Inflammatory macrophage treated with lipopolysaccharide for 4 hours (primary cell): ENCODE measurements at regions not wholly inside any gene's neighbourhood (a gene's known extent, or its start where the extent isn't known, plus 50 kb on each side); places are given as distances from the start of the nearest gene placed in this dataset.
A peak's percentile ranks its signal among the peaks of the same experiment; 100 is the strongest.

ENCODE experiments used
- DNase-seq: peaks from one replicate; pipeline ENCODE4 v3.0.0-alpha.2; 2020

GRCh38 chr18:10009321-10010144 is 95.7 kb downstream of the VAPA start:
- no peak for DNase-seq

- no peak for DNase-seq
Measured at GRCh38 chr18:10010611-10011015, 96.8 kb downstream of the VAPA start.

GRCh38 chr18:10011061-10011460 is 97.2 kb downstream of the VAPA start:
- no peak for DNase-seq

- DNase-seq: no peak
Measured at GRCh38 chr18:10011751-10012150, 97.9 kb downstream of the VAPA start.

- no peak for DNase-seq
Measured at GRCh38 chr18:10012526-10012925, 98.7 kb downstream of the VAPA start.

GRCh38 chr18:10013621-10014543 is 100.1 kb downstream of the VAPA start:
- no peak for DNase-seq

- no peak for DNase-seq
Measured at GRCh38 chr18:10015288-10015701, 101.5 kb downstream of the VAPA start.

- peak; percentile 85 for DNase-seq
Measured at GRCh38 chr18:10015941-10016819, 102.4 kb downstream of the VAPA start.

GRCh38 chr18:10017043-10017442 is 103.2 kb downstream of the VAPA start:
- peak; percentile 49 for DNase-seq

- DNase-seq: no peak
Measured at GRCh38 chr18:10018289-10018688, 104.5 kb downstream of the VAPA start.

- DNase-seq: peak; percentile 86
Measured at GRCh38 chr18:10020171-10020570, 106.4 kb downstream of the VAPA start.

GRCh38 chr18:10022365-10022764 is 108.5 kb downstream of the VAPA start:
- DNase-seq: no peak

- DNase-seq: no peak
Measured at GRCh38 chr18:10023853-10024570, 110.2 kb downstream of the VAPA start.

- DNase-seq: peak; percentile 60
Measured at GRCh38 chr18:10025711-10026670, 112.2 kb downstream of the VAPA start.

GRCh38 chr18:10027031-10027430 is 113.2 kb downstream of the VAPA start:
- DNase-seq: no peak

- no peak for DNase-seq
Measured at GRCh38 chr18:10027461-10027860, 113.6 kb downstream of the VAPA start.

- no peak for DNase-seq
Measured at GRCh38 chr18:10029711-10030110, 115.9 kb downstream of the VAPA start.

GRCh38 chr18:10030816-10031541 is 117.2 kb downstream of the VAPA start:
- no peak for DNase-seq

- DNase-seq: peak; percentile 12
Measured at GRCh38 chr18:10032331-10033015, 118.7 kb downstream of the VAPA start.

- DNase-seq: no peak
Measured at GRCh38 chr18:10033016-10033399, 119.2 kb downstream of the VAPA start.
